HCT116 (cell line): ENCODE measurements at regions not wholly inside any gene's neighbourhood (a gene's known extent, or its start where the extent isn't known, plus 50 kb on each side); places are given as distances from the start of the nearest gene placed in this dataset.

ENCODE experiments used
- ATAC-seq: fragments of 200-7000 bp; cut with Tn5 transposase; 2 replicates; pipeline ENCODE4 v1.9.1; 2020; ENCODE audit warnings: mild to moderate bottlenecking, moderate library complexity
- BruUV-seq: library from RNA; stranded (reverse); fragments of 400-500 nt; replicated peaks from 2 replicates; lab custom pipeline; 2021; lab: Mats Ljungman, UMichigan
- CTCF ChIA-PET: fragments of 300-600 bp; sonication (Branson Sonifier 250); formaldehyde crosslinking; loops from one replicate; lab custom pipeline; 2021; ENCODE audit warnings: antibody characterized with exemption; lab: Charles Lee
- POLR2A ChIA-PET: fragments of 300-600, 350-600 bp; sonication (Branson Sonifier 250); formaldehyde crosslinking; loops from one replicate; lab custom pipeline; 2021; ENCODE audit warnings: antibody characterized with exemption; lab: Charles Lee
- RAD21 ChIA-PET, 2 experiments: fragments of 300-600 bp; sonication (Branson Sonifier 250); formaldehyde crosslinking; loops; one replicate each; lab custom pipeline; 2023; ENCODE audit warnings: low total read pairs in 2 of 2; ENCODE audit not compliant: uncharacterized antibody in 2 of 2, unreplicated experiment in 2 of 2, low non-redundant PET in 1 of 2; lab: Charles Lee
- DNase-seq: peaks from one replicate; pipeline ENCODE4 v3.0.0-alpha.2; 2010; ENCODE audit warnings: low read depth, low spot score
- H2AFZ ChIP-seq: fragments of 200-600 bp; shearing (Covaris generic), sonication (generic); 2 replicates; pipeline ENCODE4 v1.6.1; 2017; ENCODE audit warnings: low read depth, mixed run types, mixed read lengths, antibody characterized with exemption, low read length; ENCODE audit not compliant: poor library complexity, severe bottlenecking
- H3K27ac ChIP-seq: 2 replicates; pipeline ENCODE4 v1.5.1; 2012; ENCODE audit warnings: low read depth, low read length
- H3K27me3 ChIP-seq: fragments of 200-600 bp; sonication (generic); 2 replicates; pipeline ENCODE4 v1.6.1; 2016; ENCODE audit warnings: mixed run types, low read length, mixed read lengths; ENCODE audit not compliant: insufficient read depth
- H3K36me3 ChIP-seq, 2 experiments: fragments of 200-500 bp in 1 of 2; fragments of 200-600 bp in 1 of 2; sonication (Bioruptor generic) in 1 of 2; sonication (generic) in 1 of 2; 2 replicates each; pipeline versions ENCODE4 v1.5.1 to v1.6.1; 2014 to 2016; ENCODE audit warnings: low read length in 2 of 2, inconsistent platforms in 1 of 2, mixed read lengths in 1 of 2, mixed run types in 1 of 2; ENCODE audit not compliant: insufficient read depth in 2 of 2, control insufficient read depth in 1 of 2
- H3K4me1 ChIP-seq, 2 experiments: fragments of 200-600 bp in 1 of 2; sonication (generic) in 1 of 2; 2 replicates each; pipeline versions ENCODE4 v1.5.1 to v1.6.1; 2012 to 2017; ENCODE audit warnings: low read length in 2 of 2, inconsistent platforms in 1 of 2, mild to moderate bottlenecking in 1 of 2, mixed read lengths in 1 of 2, mixed run types in 1 of 2, moderate library complexity in 1 of 2; ENCODE audit not compliant: insufficient read depth in 2 of 2, control insufficient read depth in 1 of 2
- H3K4me2 ChIP-seq: fragments of 200-600 bp; sonication (generic); 2 replicates; pipeline ENCODE4 v1.6.1; 2017; ENCODE audit warnings: mixed run types, low read length, mixed read lengths
- H3K4me3 ChIP-seq, 2 experiments: fragments of 200-600 bp in 1 of 2; sonication (generic) in 1 of 2; replicated peaks in 1 of 2; 2 replicates each; pipeline ENCODE4 v1.5.1; 2011 to 2016; ENCODE audit warnings: low read length in 2 of 2, control low read depth in 1 of 2, low read depth in 1 of 2, mild to moderate bottlenecking in 1 of 2, mixed read lengths in 1 of 2, mixed run types in 1 of 2
- H3K79me2 ChIP-seq: fragments of 200-600 bp; sonication (generic); 2 replicates; pipeline ENCODE4 v1.6.1; 2017; ENCODE audit warnings: mild to moderate bottlenecking, mixed run types, low read length, moderate library complexity, mixed read lengths; ENCODE audit not compliant: insufficient read depth
- H3K9ac ChIP-seq: fragments of 200-600 bp; sonication (generic); 2 replicates; pipeline ENCODE4 v1.6.1; 2016; ENCODE audit warnings: low read length, mixed read lengths
- H3K9me2 ChIP-seq: fragments of 200-600 bp; sonication (generic), shearing (Covaris generic); 2 replicates; pipeline ENCODE4 v1.6.1; 2017; ENCODE audit warnings: mixed run types, mild to moderate bottlenecking, moderate library complexity; ENCODE audit not compliant: insufficient read depth
- H3K9me3 ChIP-seq, 2 experiments: fragments of 200-500 bp in 1 of 2; fragments of 200-600 bp in 1 of 2; sonication (Bioruptor generic) in 1 of 2; sonication (generic) in 1 of 2; 2 replicates each; pipeline ENCODE4 v1.6.1; 2014 to 2017; ENCODE audit warnings: low read length in 2 of 2, mixed read lengths in 2 of 2, inconsistent platforms in 1 of 2, low read depth in 1 of 2, mild to moderate bottlenecking in 1 of 2, mixed run types in 1 of 2, moderate library complexity in 1 of 2; ENCODE audit not compliant: control insufficient read depth in 1 of 2, insufficient read depth in 1 of 2
- H4K20me1 ChIP-seq: fragments of 200-600 bp; sonication (generic), shearing (Covaris generic); 2 replicates; pipeline ENCODE4 v1.6.1; 2017; ENCODE audit warnings: mixed run types, mild to moderate bottlenecking, moderate library complexity; ENCODE audit not compliant: insufficient read depth
- ATF3 ChIP-seq: IDR thresholded peaks from 2 replicates; pipeline ENCODE4 v1.6.1; 2012
- CBX3 ChIP-seq: IDR thresholded peaks from 2 replicates; pipeline ENCODE4 v1.6.1; 2012; ENCODE audit warnings: low read depth
- CTCF ChIP-seq, 3 experiments: fragments of 200-600 bp in 1 of 3; sonication (generic) in 1 of 3; IDR thresholded peaks in 2 of 3; conservative IDR thresholded peaks in 1 of 3; 2 replicates each; pipeline ENCODE4 v1.5.1; 2012 to 2017; ENCODE audit warnings: low read depth in 2 of 3, low read length in 2 of 3, antibody characterized with exemption in 1 of 3, borderline replicate concordance in 1 of 3, control low read depth in 1 of 3, mild to moderate bottlenecking in 1 of 3, mixed read lengths in 1 of 3, mixed run types in 1 of 3, moderate library complexity in 1 of 3; ENCODE audit not compliant: insufficient read depth in 1 of 3
- EGR1 ChIP-seq: IDR thresholded peaks from 2 replicates; pipeline ENCODE4 v1.6.1; 2012; ENCODE audit warnings: low read depth
- EZH2 ChIP-seq: fragments of 200-600 bp; sonication (generic); IDR thresholded peaks from 2 replicates; pipeline ENCODE4 v1.6.1; 2017; ENCODE audit warnings: antibody characterized with exemption, mixed run types
- EZH2phosphoT487 ChIP-seq: fragments of 200-600 bp; IDR thresholded peaks from 2 replicates; pipeline ENCODE4 v1.6.1; 2018; ENCODE audit warnings: antibody characterized with exemption, borderline replicate concordance
- FOSL1 ChIP-seq: IDR thresholded peaks from 2 replicates; pipeline ENCODE4 v1.6.1; 2012; ENCODE audit warnings: low read depth
- POLR2AphosphoS5 ChIP-seq: IDR thresholded peaks from 2 replicates; pipeline ENCODE4 v1.6.1; 2011; ENCODE audit warnings: mild to moderate bottlenecking, low read depth, low read length, moderate library complexity
- RAD21 ChIP-seq: IDR thresholded peaks from 2 replicates; pipeline ENCODE4 v1.6.1; 2012; ENCODE audit warnings: low read depth, mild to moderate bottlenecking
- SIN3A ChIP-seq: IDR thresholded peaks from 2 replicates; pipeline ENCODE4 v1.6.1; 2012; ENCODE audit warnings: low read depth
- SRF ChIP-seq: IDR thresholded peaks from 2 replicates; pipeline ENCODE4 v1.6.1; 2012; ENCODE audit warnings: low read depth
- TCF7L2 ChIP-seq: IDR thresholded peaks from 2 replicates; pipeline ENCODE4 v1.7.0; 2011; ENCODE audit warnings: borderline replicate concordance, inconsistent platforms; ENCODE audit not compliant: insufficient read depth, insufficient read length; ENCODE audit errors: extremely low read depth
- YY1 ChIP-seq: IDR thresholded peaks from 2 replicates; pipeline ENCODE4 v1.6.1; 2011; ENCODE audit warnings: low read length, low read depth, moderate library complexity, mild to moderate bottlenecking; ENCODE audit not compliant: insufficient replicate concordance; ENCODE audit errors: extremely low read depth
- ZFX ChIP-seq: fragments of 450-650 bp; IDR thresholded peaks from 2 replicates; pipeline ENCODE4 v1.6.1; 2017
- ZNF274 ChIP-seq: fragments of 200-500 bp; sonication (Bioruptor generic); IDR thresholded peaks from 2 replicates; pipeline ENCODE4 v1.6.1; 2014; ENCODE audit warnings: mild to moderate bottlenecking, low read depth, low read length, inconsistent platforms
- intact Hi-C: fragments of 100-400 bp; cut with micrococcal nuclease; formaldehyde crosslinking; loops from 2 replicates; pipeline ENCODE4 v1.10.0; 2022
- TF ChIP-seq, protein P1 (sequence below): IDR thresholded peaks from 2 replicates; pipeline ENCODE4 v1.6.1; 2012

- TF ChIP-seq EZH2phosphoT487 = no peak
- TF ChIP-seq TCF7L2 = no peak
- no peak for TF ChIP-seq EGR1
- no peak for TF ChIP-seq EZH2
- no peak for TF ChIP-seq RAD21
- no peak for TF ChIP-seq SIN3A
- TF ChIP-seq YY1 = no peak
- Histone ChIP-seq H3K4me3 (no peak overlapping the region), H2AFZ (no peak overlapping the region), H3K79me2 (no peaks in the 10 kb centered on the region), H3K4me2 (no peak overlapping the region), H4K20me1 (no peaks in the 10 kb centered on the region), H3K9ac (no peak overlapping the region), H3K9me2 (no peaks in the 10 kb centered on the region), H3K27ac (no peak overlapping the region), H3K9me3 (no peaks in the 10 kb centered on the region), H3K4me1 (no peaks in the 10 kb centered on the region), H3K36me3 (no peaks in the 10 kb centered on the region), H3K27me3 (no peaks in the 10 kb centered on the region)
- ChIA-PET POLR2A (no interaction called here), CTCF (no interaction called here), RAD21 (no interaction called here)
- BruUV-seq = no TSS peak
- ATAC-seq = no peak
- no peak for DNase-seq
- intact Hi-C loops = no loop called here
Measured at GRCh38 chr12:77238335-77238734, 173.0 kb upstream of the E2F7 start.

GRCh38 chr12:77237896-77238295, 172.5 kb upstream of the E2F7 start:
- BruUV-seq = no TSS peak
- CTCF ChIA-PET = no interaction called here
- H3K9me2 ChIP-seq = no peaks in the 10 kb centered on the region
- POLR2A ChIA-PET = no interaction called here
- H3K27ac ChIP-seq = no peak overlapping the region
- H3K79me2 ChIP-seq = no peaks in the 10 kb centered on the region
- no peak for DNase-seq
- no peak for ATAC-seq
- H4K20me1 ChIP-seq = no peaks in the 10 kb centered on the region
- H3K9me3 ChIP-seq = no peaks in the 10 kb centered on the region
- no peak overlapping the region for H3K9ac ChIP-seq
- H3K4me2 ChIP-seq = no peak overlapping the region
- H3K4me3 ChIP-seq = no peak overlapping the region
- RAD21 ChIA-PET = no interaction called here
- no peak overlapping the region for H2AFZ ChIP-seq
- no peaks in the 10 kb centered on the region for H3K27me3 ChIP-seq
- H3K36me3 ChIP-seq = no peaks in the 10 kb centered on the region
- intact Hi-C loops = no loop called here
- H3K4me1 ChIP-seq = no peaks in the 10 kb centered on the region
- TF ChIP-seq CBX3 = no peak
- no peak for TF ChIP-seq ZNF274
- TF ChIP-seq SIN3A = no peak
- TF ChIP-seq RAD21 = no peak
- no peak for TF ChIP-seq EZH2
- no peak for TF ChIP-seq EGR1
- no peak for TF ChIP-seq ZFX
- TF ChIP-seq POLR2AphosphoS5 = no peak
- no peak for TF ChIP-seq YY1
- no peak for TF ChIP-seq TCF7L2
- TF ChIP-seq, protein P1, sequence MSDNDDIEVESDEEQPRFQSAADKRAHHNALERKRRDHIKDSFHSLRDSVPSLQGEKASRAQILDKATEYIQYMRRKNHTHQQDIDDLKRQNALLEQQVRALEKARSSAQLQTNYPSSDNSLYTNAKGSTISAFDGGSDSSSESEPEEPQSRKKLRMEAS = no peak
- no peak for TF ChIP-seq CTCF (IDR thresholded peaks at IDR 0.05 in 2 of 3, conservative IDR thresholded peaks at IDR 0.05 in 1 of 3; ENCODE audit: borderline replicate concordance in 1 of 3, insufficient read depth in 1 of 3, low read depth in 2 of 3, low read length in 2 of 3)
- no peak for TF ChIP-seq SRF
- TF ChIP-seq EZH2phosphoT487 = no peak
- no peak for TF ChIP-seq FOSL1
- no peak for TF ChIP-seq ATF3
